GM13977 (cell line): ENCODE measurements at regions not wholly inside any gene's neighbourhood (a gene's known extent, or its start where the extent isn't known, plus 50 kb on each side); places are given as distances from the start of the nearest gene placed in this dataset.

Experiments used
- DNase-seq: peaks from one replicate; pipeline ENCODE4 v3.0.0; 2012; ENCODE audit warnings: low spot score
- CTCF ChIP-seq: IDR thresholded peaks from 2 replicates; pipeline ENCODE4 v1.5.1; 2012; ENCODE audit warnings: mild to moderate bottlenecking, control low read depth; ENCODE audit not compliant: insufficient read depth; ENCODE audit errors: extremely low read depth, missing control alignments
- in situ Hi-C: fragments of 300-500 bp; cut with MboI; formaldehyde crosslinking; loops from one replicate; pipeline ENCODE4 v1.12.0; 2022; ENCODE audit warnings: low sequenced_read_pairs, low pct_unique_long_range_greater_than_20kb, mixed read lengths, inconsistent platforms; ENCODE audit not compliant: unreplicated experiment

GRCh38 chr10:131519723-131520605 lies 208.4 kb upstream of the TCERG1L start:
- no peak for TF ChIP-seq CTCF
- no peak for DNase-seq
- in situ Hi-C loops = no loop called here

- DNase-seq = no peak
- in situ Hi-C loops = no loop called here
- TF ChIP-seq CTCF = no peak
These were observed 220.0 kb upstream of the TCERG1L start for GRCh38 chr10:131531265-131532190.

- DNase-seq = no peak
- TF ChIP-seq CTCF = no peak
- in situ Hi-C loops = no loop called here
These were observed 220.8 kb upstream of the TCERG1L start for GRCh38 chr10:131532291-131532690.

- in situ Hi-C loops = no loop called here
- TF ChIP-seq CTCF = no peak
- no peak for DNase-seq
These were observed 221.3 kb upstream of the TCERG1L start for GRCh38 chr10:131532745-131533341.

- in situ Hi-C loops = no loop called here
- DNase-seq = no peak
- no peak for TF ChIP-seq CTCF
These were observed 222.5 kb upstream of the TCERG1L start for GRCh38 chr10:131533846-131534526.

- in situ Hi-C loops = no loop called here
- DNase-seq = no peak
- no peak for TF ChIP-seq CTCF
These were observed 223.3 kb upstream of the TCERG1L start for GRCh38 chr10:131534836-131535235.
